GM12891 (cell line): ENCODE measurements at regions not wholly inside any gene's neighbourhood (a gene's known extent, or its start where the extent isn't known, plus 50 kb on each side); places are given as distances from the start of the nearest gene placed in this dataset.

Experiments used
- PAX5 ChIP-seq: IDR thresholded peaks from 2 replicates; pipeline ENCODE4 v1.6.1; 2011; ENCODE audit warnings: low read length, moderate library complexity, mild to moderate bottlenecking; ENCODE audit not compliant: insufficient read depth, severe bottlenecking
- POLR2A ChIP-seq: IDR thresholded peaks from 2 replicates; pipeline ENCODE4 v1.6.1; 2011; ENCODE audit warnings: low read depth, low read length, control low read depth
- POLR2AphosphoS5 ChIP-seq: IDR thresholded peaks from 2 replicates; pipeline ENCODE4 v1.6.1; 2011; ENCODE audit warnings: low read depth, low read length, control low read depth
- POU2F2 ChIP-seq: IDR thresholded peaks from 2 replicates; pipeline ENCODE4 v1.6.1; 2011; ENCODE audit warnings: low read depth, mild to moderate bottlenecking, control low read depth, low read length, moderate library complexity
- SPI1 ChIP-seq: IDR thresholded peaks from 2 replicates; pipeline ENCODE4 v1.6.1; 2011; ENCODE audit warnings: low read depth, low read length, control low read depth
- TAF1 ChIP-seq: IDR thresholded peaks from 2 replicates; pipeline ENCODE4 v1.6.1; 2011; ENCODE audit warnings: low read depth, low read length, control low read depth

DNA sequence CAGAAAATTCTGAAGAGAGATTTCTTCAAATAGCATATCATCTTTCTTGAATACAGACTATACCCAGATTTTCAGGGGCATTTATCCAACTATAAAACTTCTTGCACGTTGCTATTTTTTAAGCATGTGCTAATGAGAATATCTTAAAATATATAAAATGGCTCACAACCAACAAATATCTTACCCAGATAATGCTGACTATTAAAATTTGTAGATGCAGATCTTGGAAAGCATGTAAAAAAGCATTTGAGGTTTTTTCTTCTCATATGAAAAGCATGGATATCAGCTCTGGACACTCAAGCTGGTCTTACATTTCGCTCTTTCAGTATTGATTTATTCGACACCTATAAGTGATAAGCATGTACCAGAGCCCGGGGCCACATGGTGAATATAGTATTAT lies 1187.7 kb upstream of the ADGRL4 start:
- TF ChIP-seq POLR2AphosphoS5 (no peak), SPI1 (no peak), POLR2A (no peak), TAF1 (no peak), PAX5 (no peak), POU2F2 (no peak)
